GM13976 (cell line): ENCODE measurements at regions not wholly inside any gene's neighbourhood (a gene's known extent, or its start where the extent isn't known, plus 50 kb on each side); places are given as distances from the start of the nearest gene placed in this dataset.
"Not testable (repeated sequence)": the region's sequence is repeated elsewhere in the genome, so short reads cannot be mapped to it uniquely, and the experiment has no call there.

Experiments used
- DNase-seq: peaks from one replicate; pipeline ENCODE4 v3.0.0; 2012; ENCODE audit warnings: low spot score
- CTCF ChIP-seq: IDR thresholded peaks from 2 replicates; pipeline ENCODE4 v1.5.1; 2012; ENCODE audit warnings: borderline replicate concordance, mild to moderate bottlenecking; ENCODE audit not compliant: insufficient read depth; ENCODE audit errors: extremely low read depth, missing control alignments, control extremely low read depth
- in situ Hi-C: fragments of 300-500 bp; cut with MboI; formaldehyde crosslinking; loops from one replicate; pipeline ENCODE4 v1.12.0; 2022; ENCODE audit warnings: low sequenced_read_pairs, mixed read lengths, inconsistent platforms; ENCODE audit not compliant: unreplicated experiment

DNA sequence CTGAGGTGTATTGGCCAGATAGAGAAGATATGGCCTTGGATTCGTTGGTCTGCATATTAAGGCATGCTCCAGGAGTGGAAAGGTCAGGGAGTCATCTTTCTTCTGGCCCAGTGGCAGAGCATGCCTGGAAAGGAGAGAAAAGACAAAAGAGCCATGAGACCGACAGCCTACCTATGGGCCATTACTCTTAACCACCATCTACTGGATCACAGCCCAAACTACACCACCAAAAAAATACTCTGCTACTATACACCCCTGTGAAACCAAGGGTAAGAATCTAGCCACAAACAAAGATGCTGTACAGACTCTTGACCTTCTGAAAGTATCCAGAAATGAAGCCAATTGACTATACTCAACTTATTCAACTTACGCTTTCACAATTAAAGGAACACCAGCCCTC lies 96.1 kb upstream of the PLSCR5 start:
- in situ Hi-C loops, result no loop called here
- TF ChIP-seq CTCF, result no peak
- DNase-seq, result no peak

DNA sequence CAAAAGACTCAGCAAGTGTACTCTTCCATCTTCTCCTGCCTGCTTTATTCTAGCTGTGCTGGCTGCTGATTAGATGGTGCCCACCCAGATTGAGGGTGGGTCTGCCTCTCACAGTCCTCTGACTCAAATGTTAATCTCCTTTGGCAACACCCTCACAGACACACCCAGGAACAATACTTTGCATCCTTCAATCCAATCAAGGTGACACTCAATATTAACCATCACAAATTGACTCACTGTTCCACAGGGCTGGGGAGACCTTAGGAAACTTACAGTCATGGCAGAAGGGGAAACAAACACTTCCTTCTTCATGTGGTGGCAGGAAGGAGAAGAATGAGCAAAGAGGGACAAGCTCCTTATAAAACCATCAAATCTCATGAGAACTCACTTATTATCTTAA lies 94.9 kb upstream of the PLSCR5 start:
- DNase-seq, in situ Hi-C loops: not testable (repeated sequence)

- no peak for DNase-seq
- in situ Hi-C loops, result no loop called here
- TF ChIP-seq CTCF, result no peak
These were observed 87.1 kb upstream of the PLSCR5 start for GRCh38 chr3:146692254-146692653.

- in situ Hi-C loops, result no loop called here
- no peak for TF ChIP-seq CTCF
- DNase-seq, result no peak
These were observed 80.1 kb upstream of the PLSCR5 start for GRCh38 chr3:146685050-146685814.

GRCh38 chr3:146682171-146682570 lies 77.0 kb upstream of the PLSCR5 start:
- in situ Hi-C loops, result no loop called here
- DNase-seq, result no peak
- TF ChIP-seq CTCF, result no peak

- DNase-seq, result no peak
- in situ Hi-C loops, result no loop called here
- TF ChIP-seq CTCF, result no peak
These were observed 75.5 kb upstream of the PLSCR5 start for GRCh38 chr3:146680617-146681016.

GRCh38 chr3:146679995-146680394 lies 74.8 kb upstream of the PLSCR5 start:
- TF ChIP-seq CTCF, result no peak
- in situ Hi-C loops, result no loop called here
- DNase-seq, result no peak
